ENCODE measurements at regions not wholly inside any gene's neighbourhood (a gene's known extent, or its start where the extent isn't known, plus 50 kb on each side); places are given as distances from the start of the nearest gene placed in this dataset.

DNA sequence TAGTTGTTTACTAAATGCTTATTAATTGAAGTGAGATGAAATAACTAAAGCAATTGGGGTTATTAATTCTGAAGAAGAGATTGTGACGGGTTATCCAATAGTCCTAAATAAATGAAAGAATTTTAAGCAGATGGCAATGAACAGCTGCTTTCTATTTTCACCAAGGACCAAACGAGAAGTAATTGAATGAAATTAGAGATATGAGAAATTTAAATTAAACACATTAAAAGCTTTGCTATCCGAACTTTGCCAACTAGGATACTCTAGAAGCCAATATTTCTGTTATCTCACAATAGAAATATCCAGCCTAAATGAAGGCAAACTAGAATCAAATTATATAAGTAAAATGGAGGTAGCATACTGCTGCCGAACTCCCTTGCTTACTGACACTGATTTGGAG, 103.2 kb downstream of the GPR37 start:
- ATAC-seq (ENCODE audit: low FRiP score): no peak
- TF ChIP-seq, protein P1, sequence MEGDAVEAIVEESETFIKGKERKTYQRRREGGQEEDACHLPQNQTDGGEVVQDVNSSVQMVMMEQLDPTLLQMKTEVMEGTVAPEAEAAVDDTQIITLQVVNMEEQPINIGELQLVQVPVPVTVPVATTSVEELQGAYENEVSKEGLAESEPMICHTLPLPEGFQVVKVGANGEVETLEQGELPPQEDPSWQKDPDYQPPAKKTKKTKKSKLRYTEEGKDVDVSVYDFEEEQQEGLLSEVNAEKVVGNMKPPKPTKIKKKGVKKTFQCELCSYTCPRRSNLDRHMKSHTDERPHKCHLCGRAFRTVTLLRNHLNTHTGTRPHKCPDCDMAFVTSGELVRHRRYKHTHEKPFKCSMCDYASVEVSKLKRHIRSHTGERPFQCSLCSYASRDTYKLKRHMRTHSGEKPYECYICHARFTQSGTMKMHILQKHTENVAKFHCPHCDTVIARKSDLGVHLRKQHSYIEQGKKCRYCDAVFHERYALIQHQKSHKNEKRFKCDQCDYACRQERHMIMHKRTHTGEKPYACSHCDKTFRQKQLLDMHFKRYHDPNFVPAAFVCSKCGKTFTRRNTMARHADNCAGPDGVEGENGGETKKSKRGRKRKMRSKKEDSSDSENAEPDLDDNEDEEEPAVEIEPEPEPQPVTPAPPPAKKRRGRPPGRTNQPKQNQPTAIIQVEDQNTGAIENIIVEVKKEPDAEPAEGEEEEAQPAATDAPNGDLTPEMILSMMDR (IDR thresholded peaks at IDR 0.05): no peak
- DNase-seq (ENCODE audit: low spot score): no peak

DNA sequence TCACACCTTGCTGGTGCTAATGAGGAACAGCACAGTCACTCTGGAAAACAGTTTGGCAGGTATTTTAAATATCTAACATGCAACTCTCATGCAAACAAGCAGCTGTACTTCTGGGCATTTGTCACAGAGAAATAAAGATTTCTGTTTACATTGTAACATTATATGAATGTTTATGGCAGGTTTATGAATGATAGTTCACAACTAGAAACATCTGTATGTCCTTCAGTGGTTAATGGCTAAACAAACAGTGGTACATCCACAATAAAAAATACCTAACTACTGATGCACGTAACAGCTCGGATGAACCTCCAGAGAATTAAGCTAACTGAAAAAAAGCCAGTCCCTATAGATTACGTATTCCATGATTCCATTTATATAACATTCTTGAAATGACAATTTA, 109.6 kb downstream of the GPR37 start:
- TF ChIP-seq, protein P1 (IDR thresholded peaks at IDR 0.05): no peak
- ATAC-seq (ENCODE audit: low FRiP score) (no peak), DNase-seq (ENCODE audit: low spot score) (no peak)

DNA sequence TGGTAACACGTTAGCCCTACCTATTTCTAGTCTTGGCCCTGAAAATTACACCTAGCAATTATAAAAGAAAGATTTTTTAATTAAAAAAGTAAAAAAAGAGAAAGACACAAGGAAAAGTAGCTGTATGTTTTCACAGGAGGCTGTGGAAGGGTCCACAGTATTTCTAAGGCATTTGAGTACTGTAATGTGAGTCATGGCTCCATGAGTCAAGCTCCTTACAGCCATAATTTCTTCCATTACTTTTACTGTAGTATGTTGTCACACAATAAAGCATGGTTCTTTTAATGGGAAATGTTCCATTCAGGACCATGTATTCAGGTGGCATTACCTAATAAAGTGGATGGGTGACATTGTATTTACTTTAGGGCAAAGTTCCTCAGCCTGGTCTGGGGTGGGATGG, 113.4 kb downstream of the GPR37 start:
- DNase-seq (ENCODE audit: low spot score): no peak
- no peak for ATAC-seq (ENCODE audit: low FRiP score)
- TF ChIP-seq, protein P1 (IDR thresholded peaks at IDR 0.05): no peak

DNA sequence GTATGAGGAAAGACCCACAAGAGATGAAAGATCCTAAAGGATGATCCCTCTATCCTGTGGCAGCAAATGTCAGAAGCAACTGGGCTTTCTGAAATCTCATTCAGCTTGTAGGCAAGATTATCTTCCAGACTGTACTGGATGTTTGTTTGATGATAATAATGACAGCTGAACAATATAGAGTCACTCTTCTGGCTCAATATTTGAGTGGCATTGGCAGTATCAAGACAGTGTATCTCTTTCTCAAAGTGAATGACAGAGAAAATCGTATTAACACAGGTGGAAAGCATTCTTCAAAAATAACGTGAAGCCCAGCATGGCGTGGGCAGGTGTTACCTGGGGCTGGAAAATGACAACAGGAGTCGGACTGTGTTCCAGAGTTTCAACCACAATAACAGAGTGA, 114.5 kb downstream of the GPR37 start:
- ATAC-seq (ENCODE audit: low FRiP score) (no peak), DNase-seq (ENCODE audit: low spot score) (no peak)
- TF ChIP-seq, protein P1 (IDR thresholded peaks at IDR 0.05): no peak

DNA sequence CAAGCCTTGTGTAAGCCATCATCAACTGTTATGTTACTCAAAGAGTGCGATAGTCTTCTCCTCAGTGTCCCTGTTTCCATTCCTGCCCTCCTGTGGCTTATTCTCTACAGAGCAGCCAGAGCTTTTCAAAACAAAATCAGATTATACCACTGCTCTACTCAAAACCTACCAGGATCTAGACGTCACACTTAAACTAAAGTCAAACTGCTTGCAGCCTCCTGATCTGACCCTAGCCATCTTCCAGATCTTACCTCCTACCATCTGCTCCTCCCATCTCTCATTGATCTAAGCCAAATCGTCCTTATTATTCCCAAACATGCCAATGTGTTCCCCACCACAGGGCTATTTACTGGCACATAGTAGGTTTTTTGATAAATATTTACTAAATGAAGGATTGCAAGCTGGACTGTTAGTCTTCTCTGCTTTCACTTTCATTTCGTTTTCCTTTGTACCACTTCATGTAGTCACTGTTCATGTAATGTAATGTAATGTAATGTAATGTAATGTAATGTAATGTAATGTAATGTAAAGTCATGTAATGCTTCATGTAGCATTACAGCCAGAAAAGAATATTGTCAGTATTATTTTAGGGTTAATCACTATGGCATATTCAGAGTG, 116.1 kb downstream of the GPR37 start:
- TF ChIP-seq, protein P1 (IDR thresholded peaks at IDR 0.05): no peak
- ATAC-seq (ENCODE audit: low FRiP score) (no peak), DNase-seq (ENCODE audit: low spot score) (no peak)

DNA sequence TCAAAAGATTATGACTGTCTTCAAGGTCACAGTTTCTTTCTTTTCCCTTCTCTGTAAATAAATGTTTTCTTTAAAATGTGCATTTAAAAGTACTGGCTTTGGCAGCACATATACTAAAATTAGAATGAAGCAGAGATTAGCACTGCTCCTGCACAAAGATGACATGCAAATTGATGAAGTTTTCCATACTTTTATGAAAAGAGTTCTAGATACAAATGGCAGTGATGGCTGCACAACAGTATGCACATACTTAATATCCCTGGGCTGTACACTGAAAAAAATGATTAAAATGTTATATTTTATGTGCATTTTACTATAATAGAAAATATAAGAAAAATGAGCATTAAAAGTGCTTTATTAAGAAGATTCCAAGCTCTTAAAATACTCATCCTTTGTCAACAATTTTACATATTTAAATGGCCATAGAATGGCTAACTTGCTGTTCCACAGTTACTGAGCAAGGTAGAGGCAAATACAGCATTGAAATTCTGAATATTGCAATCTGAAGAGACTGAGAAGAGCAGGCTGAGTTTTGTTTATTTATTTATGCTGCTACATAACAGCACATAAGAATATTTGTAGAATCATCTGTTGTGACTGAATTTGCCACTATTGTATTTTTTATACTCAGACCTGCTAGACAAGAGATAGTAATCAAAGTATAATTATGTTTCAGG, 117.8 kb downstream of the GPR37 start:
- no peak for ATAC-seq (ENCODE audit: low FRiP score)

More for the DNA sequence above, 117.8 kb downstream of the GPR37 start:
- TF ChIP-seq, protein P1 (IDR thresholded peaks at IDR 0.05): no peak
- no peak for DNase-seq (ENCODE audit: low spot score)

Data from omental fat pad (tissue), 3 donors.